Adipocyte (in vitro differentiated cells): ENCODE measurements at regions not wholly inside any gene's neighbourhood (a gene's known extent, or its start where the extent isn't known, plus 50 kb on each side); places are given as distances from the start of the nearest gene placed in this dataset.
"Not testable (repeated sequence)": the region's sequence is repeated elsewhere in the genome, so short reads cannot be mapped to it uniquely, and the experiment has no call there.

Source experiments
- DNase-seq: peaks from one replicate; pipeline ENCODE4 v3.0.0-alpha.2; 2015; ENCODE audit warnings: low read depth
- H3K27me3 ChIP-seq: replicated peaks from 2 replicates; pipeline ENCODE4 v1.7.0; 2013; ENCODE audit warnings: mild to moderate bottlenecking, low read length, moderate library complexity; ENCODE audit not compliant: control insufficient read depth, insufficient read depth
- H3K36me3 ChIP-seq: 2 replicates; pipeline ENCODE4 v1.7.0; 2013; ENCODE audit warnings: low read length, mild to moderate bottlenecking, moderate library complexity; ENCODE audit not compliant: control insufficient read depth, insufficient read depth, severe bottlenecking
- H3K4me1 ChIP-seq: 2 replicates; pipeline ENCODE4 v1.7.0; 2013; ENCODE audit warnings: mild to moderate bottlenecking, low read length, moderate library complexity; ENCODE audit not compliant: control insufficient read depth, insufficient read depth
- H3K4me3 ChIP-seq: 2 replicates; pipeline ENCODE4 v1.7.0; 2013; ENCODE audit warnings: mild to moderate bottlenecking, low read length, moderate library complexity
- H3K9ac ChIP-seq: 2 replicates; pipeline ENCODE4 v1.7.0; 2013; ENCODE audit warnings: mild to moderate bottlenecking, low read length, moderate library complexity
- H3K9me3 ChIP-seq: 2 replicates; pipeline ENCODE4 v1.7.0; 2013; ENCODE audit warnings: mild to moderate bottlenecking, low read length, moderate library complexity; ENCODE audit not compliant: control insufficient read depth

- no peak for DNase-seq
- no peak overlapping the region for H3K9ac ChIP-seq
- no peaks in the 10 kb centered on the region for H3K36me3 ChIP-seq
- H3K9me3 ChIP-seq: no peaks in the 10 kb centered on the region
- H3K4me1 ChIP-seq: no peaks in the 10 kb centered on the region
- H3K27me3 ChIP-seq: no peaks in the 10 kb centered on the region
- no peak overlapping the region for H3K4me3 ChIP-seq
Measured at GRCh38 chr10:53076948-53077347, 304.4 kb upstream of the MBL2 start.

DNA sequence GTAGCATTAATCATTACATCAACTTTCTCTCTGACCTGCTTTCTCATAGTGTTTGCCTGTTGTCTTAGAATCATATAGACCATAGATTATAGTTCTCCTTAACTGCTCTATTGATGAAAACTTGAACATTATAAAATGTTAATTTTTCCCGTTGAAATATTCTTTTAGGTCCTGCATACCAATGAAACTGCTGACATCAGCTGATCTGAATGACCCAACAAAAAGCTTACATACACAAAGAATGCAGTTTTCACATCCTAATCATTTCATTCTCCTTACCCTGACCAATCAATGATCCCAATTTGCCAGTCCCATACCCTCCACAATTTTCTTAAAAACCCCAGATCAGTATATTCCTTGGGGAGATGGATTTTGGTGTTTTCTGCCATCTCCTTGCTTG, 302.9 kb upstream of the MBL2 start:
- Histone ChIP-seq H3K4me3 (no peak overlapping the region), H3K9ac (no peak overlapping the region), H3K27me3 (no peaks in the 10 kb centered on the region), H3K36me3 (no peaks in the 10 kb centered on the region), H3K4me1 (no peaks in the 10 kb centered on the region), H3K9me3 (no peaks in the 10 kb centered on the region)
- no peak for DNase-seq

DNA sequence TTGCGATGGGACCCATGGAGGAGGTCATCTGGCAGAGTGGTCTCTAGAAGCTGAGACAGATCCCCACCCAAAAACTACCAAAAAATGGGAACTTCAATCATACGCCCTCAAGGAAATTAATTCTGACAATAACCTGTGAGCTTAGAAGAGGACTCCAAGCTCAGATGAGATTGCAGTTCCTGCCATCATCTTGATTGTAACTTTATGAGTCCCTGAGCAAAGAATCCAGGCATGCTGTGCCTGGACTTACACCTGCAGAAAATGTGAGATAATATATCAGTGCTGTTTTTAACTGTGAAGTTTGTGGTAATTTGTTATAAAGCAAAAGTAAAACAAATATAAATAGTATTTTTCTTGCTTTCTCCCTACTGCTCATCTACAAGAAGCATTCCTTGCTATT, 299.6 kb upstream of the MBL2 start:
- Histone ChIP-seq H3K9me3 (no peaks in the 10 kb centered on the region), H3K4me3 (no peak overlapping the region), H3K27me3 (no peaks in the 10 kb centered on the region), H3K36me3 (no peaks in the 10 kb centered on the region), H3K4me1 (no peaks in the 10 kb centered on the region), H3K9ac (no peak overlapping the region)
- DNase-seq: no peak

GRCh38 chr10:53071505-53072125, 299.0 kb upstream of the MBL2 start:
- no peak for DNase-seq
- Histone ChIP-seq H3K36me3 (no peaks in the 10 kb centered on the region), H3K9ac (no peak overlapping the region), H3K4me1 (no peaks in the 10 kb centered on the region), H3K4me3 (no peak overlapping the region), H3K9me3 (no peaks in the 10 kb centered on the region), H3K27me3 (no peaks in the 10 kb centered on the region)

DNA sequence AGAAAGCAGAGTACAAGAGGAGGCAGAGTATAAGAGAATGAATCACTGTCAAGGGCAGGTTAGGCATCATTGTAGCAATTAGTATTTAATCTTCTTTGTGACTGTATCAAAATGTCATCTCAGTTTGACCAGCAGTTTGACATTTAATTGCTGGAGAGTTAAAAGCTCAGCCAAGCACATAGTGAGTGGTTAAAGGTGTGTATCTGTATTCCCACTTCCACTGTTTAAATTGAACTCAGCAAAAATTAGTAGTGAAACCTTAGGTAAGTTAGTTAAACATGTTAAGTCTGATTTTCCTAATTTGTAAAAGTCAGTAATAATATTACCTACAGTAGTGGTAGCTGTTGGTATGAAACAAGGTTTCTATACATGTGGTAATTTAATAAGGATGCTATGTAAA, 296.4 kb upstream of the MBL2 start:
- Histone ChIP-seq H3K4me3 (no peak overlapping the region), H3K27me3 (no peaks in the 10 kb centered on the region), H3K9me3 (no peaks in the 10 kb centered on the region), H3K4me1 (no peaks in the 10 kb centered on the region), H3K36me3 (no peaks in the 10 kb centered on the region), H3K9ac (no peak overlapping the region)
- DNase-seq: no peak

DNA sequence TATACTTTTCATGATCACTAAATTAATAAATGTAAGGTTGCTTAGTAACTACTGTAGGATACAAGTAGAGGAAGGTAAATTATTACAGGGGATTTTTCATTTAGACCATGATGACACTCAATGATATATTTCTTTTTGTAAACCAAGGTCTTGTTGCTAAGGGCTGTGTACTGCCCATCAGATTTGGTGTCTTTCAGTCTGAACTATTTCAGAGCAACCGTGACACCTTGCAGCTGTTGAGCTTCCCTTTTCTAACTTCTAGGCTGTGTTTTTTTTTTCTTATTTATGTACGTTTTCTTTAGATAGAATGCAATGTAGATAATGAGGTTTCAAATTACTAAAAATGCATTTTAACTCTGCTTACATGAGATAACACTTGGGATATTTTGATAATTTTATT, 292.0 kb upstream of the MBL2 start:
- H3K9me3 ChIP-seq: no peaks in the 10 kb centered on the region
- H3K9ac ChIP-seq: no peak overlapping the region
- no peak for DNase-seq
- no peaks in the 10 kb centered on the region for H3K4me1 ChIP-seq
- no peaks in the 10 kb centered on the region for H3K36me3 ChIP-seq
- H3K4me3 ChIP-seq: no peak overlapping the region
- no peaks in the 10 kb centered on the region for H3K27me3 ChIP-seq

GRCh38 chr10:53063805-53064204, 291.2 kb upstream of the MBL2 start:
- H3K9me3 ChIP-seq: no peaks in the 10 kb centered on the region
- no peak for DNase-seq
- no peak overlapping the region for H3K4me3 ChIP-seq
- H3K9ac ChIP-seq: no peak overlapping the region
- no peaks in the 10 kb centered on the region for H3K4me1 ChIP-seq
- no peaks in the 10 kb centered on the region for H3K27me3 ChIP-seq
- H3K36me3 ChIP-seq: no peaks in the 10 kb centered on the region

DNA sequence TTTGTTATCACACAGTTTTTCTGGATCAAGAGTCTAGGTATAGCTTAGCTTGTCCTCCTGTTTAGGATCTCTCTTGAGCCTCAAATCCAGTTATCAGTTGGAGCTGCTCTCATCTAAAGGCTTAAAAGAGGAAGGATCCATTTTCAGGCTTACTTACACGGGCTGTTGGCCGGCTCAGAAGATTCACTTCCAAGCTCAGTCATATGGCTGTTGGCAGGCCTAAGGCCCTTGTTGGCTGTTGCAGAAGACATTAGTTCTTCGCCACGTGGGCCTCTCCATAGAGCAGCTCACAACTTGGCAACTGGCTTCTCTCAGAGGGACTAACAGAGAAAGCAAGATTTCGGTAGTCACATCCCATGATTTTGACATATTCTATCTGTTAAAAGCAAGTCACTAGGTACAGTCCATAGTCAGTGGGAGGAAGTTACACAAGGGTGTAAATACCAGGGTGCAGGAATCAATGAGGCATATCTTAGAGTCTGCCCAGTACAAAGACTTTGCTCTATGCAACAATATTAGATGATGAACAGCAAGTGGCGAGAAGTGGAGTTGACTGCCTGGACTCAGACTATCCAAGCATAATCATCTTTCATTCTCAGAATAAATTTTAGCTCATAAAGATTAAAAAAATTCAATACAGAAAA, 280.1 kb upstream of the MBL2 start:
- Histone ChIP-seq H3K9ac (no peak overlapping the region), H3K4me3 (no peak overlapping the region), H3K9me3 (no peaks in the 10 kb centered on the region), H3K4me1 (no peaks in the 10 kb centered on the region), H3K27me3 (no peaks in the 10 kb centered on the region), H3K36me3 (no peaks in the 10 kb centered on the region)
- no peak for DNase-seq

DNA sequence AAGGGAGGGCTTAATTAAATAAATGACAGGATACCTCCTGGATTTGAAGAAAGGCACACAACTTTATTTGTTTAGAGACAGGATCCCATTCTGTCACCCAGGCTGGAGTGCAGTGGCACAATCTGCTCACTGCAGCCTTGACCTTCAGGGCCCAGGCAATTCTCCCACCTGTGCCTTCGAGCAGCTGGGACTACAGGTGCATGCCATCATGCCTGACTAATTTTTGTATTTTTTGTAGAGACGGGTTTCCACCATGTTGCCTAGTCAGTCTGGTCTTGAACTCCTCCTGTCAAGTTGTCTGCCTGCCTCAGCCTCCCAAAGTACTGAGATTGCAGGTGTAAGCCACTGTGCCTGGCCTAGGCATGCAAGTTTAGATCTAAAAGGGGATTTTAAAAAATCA, 272.7 kb upstream of the MBL2 start:
- Histone ChIP-seq H3K4me3 (no peak overlapping the region), H3K27me3 (no peaks in the 10 kb centered on the region), H3K9ac (no peak overlapping the region), H3K9me3 (no peaks in the 10 kb centered on the region), H3K4me1 (no peaks in the 10 kb centered on the region), H3K36me3 (no peaks in the 10 kb centered on the region)
- no peak for DNase-seq

DNA sequence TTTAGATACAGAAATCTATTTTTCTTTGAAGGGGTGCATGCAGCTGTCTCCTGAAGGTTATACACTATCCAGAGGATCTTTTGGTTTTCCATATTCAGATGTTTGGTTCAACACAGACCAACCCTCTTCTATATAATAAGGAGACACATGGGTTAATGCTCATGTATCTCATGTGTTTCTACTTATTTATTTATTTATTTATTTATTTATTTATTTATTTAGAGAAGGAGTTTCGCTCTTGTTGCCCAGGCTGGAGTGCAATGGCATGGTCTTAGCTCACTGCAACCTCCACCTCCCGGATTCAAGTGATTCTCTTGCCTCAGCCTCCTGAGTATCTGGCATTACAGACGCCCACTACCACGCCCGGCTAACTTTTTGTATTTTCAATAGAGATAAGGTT, 263.2 kb upstream of the MBL2 start:
- H3K4me3 ChIP-seq, H3K9ac ChIP-seq, H3K9me3 ChIP-seq, DNase-seq, H3K36me3 ChIP-seq, H3K4me1 ChIP-seq, H3K27me3 ChIP-seq: not testable (repeated sequence)

GRCh38 chr10:53033396-53033795, 260.8 kb upstream of the MBL2 start:
- Histone ChIP-seq H3K4me1 (no peaks in the 10 kb centered on the region), H3K4me3 (no peak overlapping the region), H3K36me3 (no peaks in the 10 kb centered on the region), H3K9me3 (no peaks in the 10 kb centered on the region), H3K27me3 (no peaks in the 10 kb centered on the region), H3K9ac (no peak overlapping the region)
- no peak for DNase-seq
